NCI-H1694 (cell line): ENCODE measurements at regions not wholly inside any gene's neighbourhood (a gene's known extent, or its start where the extent isn't known, plus 50 kb on each side); places are given as distances from the start of the nearest gene placed in this dataset.
"Not testable (repeated sequence)": the region's sequence is repeated elsewhere in the genome, so short reads cannot be mapped to it uniquely, and the experiment has no call there.

Source experiments
- DNase-seq: peaks from one replicate; lab custom pipeline; 2025; lab: John Stamatoyannopoulos, UW

GRCh38 chr11:14573539-14574057 lies 53.4 kb upstream of the PSMA1 start:
- not testable (repeated sequence) for DNase-seq

- no peak for DNase-seq
These were observed 57.1 kb upstream of the PSMA1 start for GRCh38 chr11:14577292-14577691.

GRCh38 chr11:14577835-14578529 lies 57.8 kb upstream of the PSMA1 start:
- DNase-seq = no peak

- peak; percentile 3 for DNase-seq
These were observed 58.4 kb upstream of the PSMA1 start for GRCh38 chr11:14578541-14578956.

- DNase-seq = no peak
These were observed 59.5 kb upstream of the PSMA1 start for GRCh38 chr11:14579646-14580045.

GRCh38 chr11:14582793-14583192 lies 60.8 kb upstream of the PDE3B start:
- no peak for DNase-seq

- peak; percentile 78 for DNase-seq
These were observed 60.2 kb upstream of the PDE3B start for GRCh38 chr11:14583252-14584034.

- DNase-seq = no peak
These were observed 59.6 kb upstream of the PDE3B start for GRCh38 chr11:14584035-14584363.

GRCh38 chr11:14584595-14584994 lies 59.0 kb upstream of the PDE3B start:
- no peak for DNase-seq

- no peak for DNase-seq
These were observed 58.2 kb upstream of the PDE3B start for GRCh38 chr11:14585438-14585837.

GRCh38 chr11:14587258-14587657 lies 56.3 kb upstream of the PDE3B start:
- no peak for DNase-seq

GRCh38 chr11:14588681-14589080 lies 54.9 kb upstream of the PDE3B start:
- no peak for DNase-seq

GRCh38 chr11:14589421-14589820 lies 54.2 kb upstream of the PDE3B start:
- DNase-seq = no peak

- DNase-seq = not testable (repeated sequence)
These were observed 52.6 kb upstream of the PDE3B start for GRCh38 chr11:14591046-14591445.

- no peak for DNase-seq
These were observed 49.9 kb upstream of the PDE3B start for GRCh38 chr11:14593671-14594070.
